ENCODE measurements at regions not wholly inside any gene's neighbourhood (a gene's known extent, or its start where the extent isn't known, plus 50 kb on each side); places are given as distances from the start of the nearest gene placed in this dataset.

- TF ChIP-seq CTCF (IDR thresholded peaks at IDR 0.05) (no peak), POLR2A (IDR thresholded peaks at IDR 0.05) (no peak)
Measured at GRCh38 chr3:107884719-107885460, 205.9 kb downstream of the CD47 start.

Measured in lower leg skin (tissue), 3 donors.